HG02885 (cell line): ENCODE measurements at regions not wholly inside any gene's neighbourhood (a gene's known extent, or its start where the extent isn't known, plus 50 kb on each side); places are given as distances from the start of the nearest gene placed in this dataset.
"Not testable (repeated sequence)": the region's sequence is repeated elsewhere in the genome, so short reads cannot be mapped to it uniquely, and the experiment has no call there.

ENCODE experiments used
- ATAC-seq: cut with Tn5 transposase; IDR thresholded peaks from one replicate; pipeline ENCODE4 v1.9.1; 2021; ENCODE audit warnings: mild to moderate bottlenecking; ENCODE audit not compliant: unreplicated experiment, poor library complexity

- no peak for ATAC-seq
These were observed 101.4 kb downstream of the TNFAIP3 start for GRCh38 chr6:137968455-137968804.

DNA sequence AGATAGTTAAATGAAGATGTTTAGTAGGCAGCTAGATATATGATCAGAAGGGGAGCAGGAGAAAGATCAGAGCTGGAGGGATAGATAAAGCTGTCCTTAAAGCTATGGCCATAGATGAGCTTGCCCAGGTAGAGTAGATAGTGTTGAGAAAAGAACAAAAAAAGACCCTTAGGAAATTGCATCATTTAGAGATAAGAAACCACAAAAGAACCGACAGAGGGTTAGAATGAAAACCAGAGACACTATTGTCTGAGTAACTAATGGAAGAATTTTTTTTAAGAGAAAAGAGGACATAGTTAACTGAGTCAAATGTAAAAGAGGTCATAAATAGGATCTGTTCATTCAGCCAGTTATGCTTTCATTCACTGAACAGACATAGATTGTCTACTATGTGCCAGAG is 101.8 kb downstream of the TNFAIP3 start:
- peak; percentile 70 for ATAC-seq

DNA sequence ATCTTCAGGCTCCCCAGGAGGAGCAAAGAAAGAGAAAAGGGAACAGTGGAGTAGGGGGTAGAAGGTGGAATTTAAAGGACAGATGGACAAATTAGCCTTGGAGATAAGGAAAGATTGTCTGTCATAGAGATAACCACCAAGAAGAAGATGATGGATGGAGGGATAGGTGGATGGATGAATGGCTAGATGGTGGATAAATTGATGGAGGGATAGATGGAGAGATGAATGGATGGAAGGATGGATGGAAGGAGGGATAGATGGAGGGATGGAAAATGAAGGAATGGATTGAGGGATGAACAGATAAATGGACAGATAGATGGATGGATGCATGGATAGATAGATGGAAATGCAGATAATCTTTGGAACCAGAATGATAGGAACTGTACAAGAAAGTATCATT is 102.8 kb downstream of the TNFAIP3 start:
- no peak for ATAC-seq

DNA sequence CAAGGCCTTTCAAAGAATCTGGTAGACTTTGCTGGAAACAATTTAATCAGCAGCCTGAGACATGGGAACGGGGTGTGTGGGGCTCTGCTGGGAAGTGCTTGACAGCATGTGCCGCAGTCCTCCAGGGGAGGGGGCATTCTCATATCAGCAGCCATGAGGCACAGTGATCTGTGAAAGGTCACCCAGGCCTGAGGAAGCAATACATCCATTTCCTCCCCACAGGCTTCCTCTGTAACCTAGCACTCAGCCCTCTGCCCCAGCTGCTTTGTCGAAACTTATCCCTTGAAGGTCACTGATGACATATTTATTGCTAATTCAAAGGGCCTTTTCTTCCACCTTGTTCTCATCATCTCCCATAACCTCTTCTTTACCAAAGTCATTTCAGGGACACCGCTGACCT is 103.3 kb downstream of the TNFAIP3 start:
- ATAC-seq: peak; percentile 39

GRCh38 chr6:137973201-137973600 is 106.1 kb downstream of the TNFAIP3 start:
- no peak for ATAC-seq

DNA sequence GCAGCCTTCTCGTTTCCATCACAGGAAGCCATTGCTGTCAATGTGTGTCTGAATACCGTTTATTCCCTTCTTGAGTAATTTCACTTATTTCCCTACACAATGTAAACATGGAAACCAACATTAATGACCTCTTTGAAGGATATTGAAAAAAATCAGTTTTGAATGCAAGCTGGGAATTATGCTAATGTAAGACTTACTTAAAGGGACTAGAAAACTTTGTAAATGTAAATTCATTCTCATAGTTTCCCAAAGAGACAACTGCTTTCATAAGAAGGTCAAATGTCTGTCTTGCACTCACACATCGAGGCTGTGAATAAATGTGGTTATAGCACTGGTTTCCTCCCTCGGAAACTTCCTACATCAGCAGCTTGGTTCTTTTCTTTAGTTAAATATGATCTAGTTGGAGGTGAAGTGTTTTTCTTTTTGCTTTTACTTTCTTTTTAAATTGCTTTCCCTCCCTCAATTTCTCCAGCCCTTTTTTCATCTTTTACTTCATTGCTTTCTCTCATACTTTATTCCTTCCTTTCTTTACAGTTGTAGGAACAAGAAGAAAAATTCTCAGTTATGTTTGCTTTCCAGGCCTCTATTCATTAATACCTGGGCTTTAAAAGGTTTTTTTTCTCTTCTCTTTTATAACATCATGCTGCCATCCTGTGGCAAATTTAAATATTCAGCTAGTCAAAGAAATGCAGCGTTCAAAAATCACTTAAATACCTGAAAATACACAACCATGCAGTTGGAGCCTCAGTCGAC is 108.3 kb downstream of the TNFAIP3 start:
- peak; percentile 49 for ATAC-seq

- no peak for ATAC-seq
These were observed 109.4 kb downstream of the TNFAIP3 start for GRCh38 chr6:137976430-137976829.

DNA sequence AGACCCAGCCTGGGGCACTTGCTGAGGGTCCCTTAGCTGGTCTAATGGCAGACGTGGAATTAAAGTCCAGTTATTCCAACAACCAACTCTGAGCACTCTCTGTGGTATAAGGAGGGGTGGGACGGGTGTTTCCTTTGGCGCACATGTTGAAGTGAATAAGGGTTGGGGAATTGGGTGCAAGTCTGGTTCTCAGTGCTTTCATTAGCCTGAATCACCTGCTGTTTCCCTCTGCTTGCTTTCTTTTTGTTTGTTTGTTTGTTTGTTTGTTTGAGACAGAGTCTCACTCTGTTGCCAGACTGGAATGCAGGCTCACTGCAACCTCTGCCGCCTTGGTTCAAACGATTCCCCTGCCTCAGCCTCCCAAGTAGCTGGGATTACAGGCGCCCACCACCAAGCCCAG is 110.1 kb downstream of the TNFAIP3 start:
- ATAC-seq: no peak

DNA sequence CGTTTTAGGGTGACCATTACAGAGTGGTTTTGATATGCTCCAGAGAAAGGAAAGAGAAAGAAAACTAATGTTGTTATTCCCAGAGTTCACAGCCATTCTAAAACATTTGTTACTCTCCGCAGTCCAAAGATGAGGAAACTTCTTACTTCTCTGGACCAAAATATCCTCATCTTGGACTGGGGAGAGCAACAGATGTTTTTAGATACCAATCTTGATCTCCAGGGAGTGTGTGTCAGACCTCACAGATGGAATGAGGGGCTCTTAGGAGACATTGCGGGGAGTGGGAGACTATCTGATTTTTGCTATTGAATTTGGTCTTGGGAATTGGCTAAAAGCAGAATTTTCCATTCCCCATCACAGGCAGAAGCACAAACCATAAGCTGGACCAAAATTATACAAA is 110.8 kb downstream of the TNFAIP3 start:
- no peak for ATAC-seq

DNA sequence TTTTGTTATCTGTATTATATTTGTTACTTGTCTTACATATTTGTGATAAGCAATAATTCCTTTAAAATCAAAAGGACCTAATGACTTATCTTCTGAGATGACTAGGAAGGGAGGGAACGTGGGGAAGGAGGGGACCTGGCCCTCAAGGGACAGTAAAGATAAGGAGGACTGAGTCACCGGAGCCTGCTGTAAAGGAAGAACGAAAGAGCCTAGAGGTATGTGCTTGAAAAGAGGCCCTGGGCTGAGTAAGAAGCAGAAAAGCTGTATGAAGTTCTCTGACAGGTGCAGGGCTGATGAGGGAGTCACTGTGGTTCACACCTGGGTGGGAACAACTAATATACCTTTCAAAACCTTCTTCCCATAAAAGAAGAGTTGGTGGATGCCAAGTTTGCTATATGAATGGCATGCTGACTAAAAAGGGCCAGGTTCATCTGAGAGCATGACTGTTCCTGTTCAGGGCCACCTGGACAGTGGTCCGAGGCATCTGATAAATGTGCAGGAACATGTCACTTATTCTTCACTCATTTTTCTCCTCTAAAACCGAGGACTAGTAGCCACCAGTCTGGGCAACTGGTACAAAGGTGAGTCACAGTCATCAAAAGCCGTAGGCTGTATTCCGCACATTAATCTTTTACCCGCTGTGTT is 111.3 kb downstream of the TNFAIP3 start:
- ATAC-seq: peak; percentile 61

GRCh38 chr6:137979263-137979662 is 112.2 kb downstream of the TNFAIP3 start:
- ATAC-seq: not testable (repeated sequence)

- ATAC-seq: no peak
These were observed 113.7 kb downstream of the TNFAIP3 start for GRCh38 chr6:137980777-137981176.

DNA sequence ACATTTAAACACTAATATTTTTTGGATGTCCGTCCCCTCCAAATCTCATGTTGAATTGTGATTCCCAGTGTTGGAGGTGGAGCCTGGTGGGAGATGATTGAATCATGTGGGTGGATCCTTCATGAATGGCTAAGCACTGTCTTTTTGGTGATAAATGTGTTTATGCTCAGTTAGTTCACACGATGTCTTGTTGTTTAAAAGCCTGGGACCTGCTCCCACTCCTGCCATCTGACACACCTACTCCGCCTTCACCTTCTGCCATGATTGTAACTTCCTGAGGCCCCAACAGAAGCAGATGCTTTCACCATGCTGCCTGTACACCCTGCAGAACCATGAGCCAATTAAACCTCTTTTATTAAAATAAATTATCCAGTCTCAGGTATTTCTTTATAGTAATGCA is 114.7 kb downstream of the TNFAIP3 start:
- ATAC-seq: no peak

DNA sequence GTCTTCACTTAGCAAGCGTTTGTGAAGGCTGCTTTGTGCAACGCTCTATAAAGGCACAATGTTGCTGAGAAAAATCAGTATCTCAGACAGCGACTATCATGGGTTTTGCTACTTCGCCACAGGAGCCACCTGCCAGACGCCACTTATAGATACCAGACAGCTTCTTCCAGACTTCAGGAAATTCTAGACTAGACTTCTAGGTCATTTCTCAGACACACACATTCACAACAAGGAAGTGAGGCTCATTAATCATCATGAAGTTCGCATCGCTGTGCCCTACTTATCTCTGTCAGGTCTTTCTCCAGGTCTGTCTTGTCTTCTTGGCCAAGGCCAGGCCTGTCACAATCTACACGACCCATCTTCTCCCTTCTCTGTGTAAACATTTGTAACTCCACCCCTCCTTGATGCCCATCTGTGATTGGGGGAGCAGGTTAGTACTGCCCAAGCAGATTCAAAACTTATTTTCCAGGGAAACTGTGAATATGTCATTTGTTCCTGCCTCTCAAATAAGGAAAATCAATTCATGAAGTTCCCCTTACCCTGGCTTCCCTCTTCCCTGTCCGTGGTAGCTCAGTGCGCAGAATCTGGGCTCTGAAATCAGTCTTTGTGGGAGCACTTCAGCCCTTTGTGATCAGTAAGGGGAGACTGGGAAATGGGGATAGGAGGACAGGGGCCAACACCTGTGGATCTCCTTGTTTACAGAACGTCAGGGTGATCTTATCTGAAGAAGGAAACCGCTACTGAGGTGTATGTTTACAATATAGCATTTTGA is 115.5 kb downstream of the TNFAIP3 start:
- no peak for ATAC-seq

DNA sequence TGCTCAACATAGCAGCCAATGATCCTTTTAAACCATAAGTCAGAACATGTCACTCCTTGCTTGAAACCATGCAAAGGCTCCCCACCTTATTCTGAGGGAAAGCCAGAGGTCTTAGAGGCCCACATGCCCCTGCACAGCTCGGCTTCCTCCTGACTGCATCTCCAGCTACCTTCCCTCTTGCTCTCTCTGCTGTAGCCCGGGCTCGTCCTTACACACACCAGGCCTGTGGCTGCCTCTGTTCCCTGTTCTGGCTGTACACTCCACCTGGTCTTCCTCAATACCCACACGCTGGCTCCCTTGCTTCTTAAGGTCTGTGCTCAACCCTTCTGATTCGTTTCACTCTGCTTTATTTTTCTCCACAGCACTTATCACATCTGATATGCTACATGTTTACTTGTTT is 116.2 kb downstream of the TNFAIP3 start:
- ATAC-seq: no peak

GRCh38 chr6:137989664-137990063 is 117.6 kb downstream of the PERP start:
- ATAC-seq: no peak

- ATAC-seq: no peak
These were observed 111.8 kb downstream of the PERP start for GRCh38 chr6:137995371-137995770.

- ATAC-seq: no peak
These were observed 108.7 kb downstream of the PERP start for GRCh38 chr6:137998461-137999019.

DNA sequence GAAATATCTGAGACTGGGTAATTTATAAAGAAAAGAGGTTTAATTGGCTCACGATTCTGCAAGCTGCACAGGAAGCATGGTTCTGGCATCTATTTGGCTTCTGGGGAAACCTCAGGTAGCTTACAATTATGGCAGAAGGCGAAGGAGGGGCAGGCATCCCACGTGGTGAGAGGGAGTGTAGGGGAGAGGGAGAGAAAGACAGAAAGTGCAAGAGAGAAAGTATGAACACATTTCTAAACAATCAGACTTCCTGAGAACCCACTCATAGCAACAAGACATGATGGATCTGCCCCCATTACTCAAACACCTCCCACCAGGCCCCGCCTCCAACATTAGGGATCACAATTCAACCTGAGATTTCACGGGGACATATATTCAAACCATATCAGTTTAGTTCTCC is 107.4 kb downstream of the PERP start:
- no peak for ATAC-seq

- no peak for ATAC-seq
These were observed 106.3 kb downstream of the PERP start for GRCh38 chr6:138000941-138001340.

DNA sequence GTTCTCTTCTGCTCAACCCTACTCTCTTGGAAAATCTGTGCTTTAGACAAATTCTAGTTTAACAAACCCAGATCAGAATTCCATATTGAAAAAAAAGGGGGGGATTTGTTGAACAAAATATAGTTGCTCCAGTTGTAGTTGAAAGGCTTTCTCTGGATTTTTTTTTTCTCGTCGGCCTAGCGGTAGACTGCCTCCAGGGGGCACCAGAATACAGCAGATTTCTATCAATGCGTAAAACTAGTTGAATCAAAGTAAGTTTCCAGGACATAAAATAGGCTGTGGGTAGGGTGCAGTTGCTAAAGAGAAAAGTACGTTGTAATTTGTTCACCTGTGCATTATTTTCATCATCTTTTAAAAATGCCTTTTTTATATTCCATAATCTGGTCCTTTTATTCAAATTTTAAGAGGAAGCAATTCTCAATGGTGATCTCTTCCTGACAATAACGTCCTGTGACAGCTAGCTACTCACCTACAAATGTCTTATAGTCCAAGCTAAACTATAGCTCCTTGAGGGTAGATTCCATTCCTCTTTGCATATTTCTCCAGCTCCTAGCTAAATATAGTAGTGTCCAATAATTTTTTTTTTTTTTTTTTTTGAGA is 105.4 kb downstream of the PERP start:
- no peak for ATAC-seq
